HL-60 (cell line): ENCODE measurements at regions not wholly inside any gene's neighbourhood (a gene's known extent, or its start where the extent isn't known, plus 50 kb on each side); places are given as distances from the start of the nearest gene placed in this dataset.

Source experiments
- DNase-seq, 2 experiments: peaks; one replicate each; pipeline ENCODE4 v3.0.0-alpha.2; 2010 to 2020; ENCODE audit warnings: low read depth in 1 of 2, low spot score in 1 of 2
- H3K27ac ChIP-seq: fragments of 250-450 bp; sonication (Bioruptor Pico); replicated peaks from 2 replicates; pipeline ENCODE4 v1.5.1; 2020; ENCODE audit warnings: mild to moderate bottlenecking, moderate library complexity
- H3K27me3 ChIP-seq: fragments of 250-450 bp; sonication (Bioruptor Pico); 2 replicates; pipeline ENCODE4 v1.5.1; 2021; ENCODE audit warnings: mild to moderate bottlenecking, moderate library complexity; ENCODE audit not compliant: insufficient read depth, poor library complexity, severe bottlenecking
- H3K4me3 ChIP-seq: replicated peaks from 2 replicates; pipeline ENCODE4 v1.5.1; 2011; ENCODE audit warnings: mild to moderate bottlenecking, control low read depth, low read length; ENCODE audit not compliant: insufficient read depth
- GABPA ChIP-seq: IDR thresholded peaks from 2 replicates; pipeline ENCODE4 v1.6.1; 2012; ENCODE audit warnings: low read depth
- POLR2AphosphoS5 ChIP-seq: IDR thresholded peaks from 2 replicates; pipeline ENCODE4 v1.6.1; 2012; ENCODE audit warnings: low read depth
- SPI1 ChIP-seq: IDR thresholded peaks from 2 replicates; pipeline ENCODE4 v1.6.1; 2012; ENCODE audit warnings: low read depth, mild to moderate bottlenecking, borderline replicate concordance
- TF ChIP-seq, protein P1 (sequence below): IDR thresholded peaks from one replicate; pipeline ENCODE4 v1.5.1; 2011; ENCODE audit warnings: low read length, control low read depth, inconsistent platforms; ENCODE audit not compliant: insufficient read depth
- TF ChIP-seq, protein P2 (sequence below): IDR thresholded peaks from 2 replicates; pipeline ENCODE4 v1.6.1; 2012; ENCODE audit warnings: low read depth; ENCODE audit not compliant: insufficient replicate concordance

DNA sequence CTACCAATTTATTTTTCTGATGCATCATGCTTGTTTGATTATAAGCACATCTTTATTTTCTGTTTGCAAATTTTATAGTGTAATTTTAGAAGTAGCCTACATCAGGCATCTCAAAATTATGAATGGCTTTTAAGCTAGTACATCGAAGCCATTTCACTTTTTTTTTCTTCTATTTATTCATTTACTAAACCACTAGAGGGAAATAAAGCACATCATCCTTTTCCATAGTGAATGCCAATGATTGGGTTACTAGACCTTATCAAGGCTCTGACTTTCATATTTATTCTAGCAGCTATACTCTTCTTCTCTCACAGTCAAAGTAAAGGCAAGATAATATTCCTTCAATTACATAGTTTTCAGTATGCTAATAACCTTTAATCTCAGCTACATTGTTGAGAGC lies 736.4 kb upstream of the LRFN5 start:
- H3K4me3 ChIP-seq: no peak overlapping the region
- H3K27ac ChIP-seq: no peak overlapping the region
- TF ChIP-seq GABPA (no peak), POLR2AphosphoS5 (no peak), SPI1 (no peak)
- TF ChIP-seq, protein P1, sequence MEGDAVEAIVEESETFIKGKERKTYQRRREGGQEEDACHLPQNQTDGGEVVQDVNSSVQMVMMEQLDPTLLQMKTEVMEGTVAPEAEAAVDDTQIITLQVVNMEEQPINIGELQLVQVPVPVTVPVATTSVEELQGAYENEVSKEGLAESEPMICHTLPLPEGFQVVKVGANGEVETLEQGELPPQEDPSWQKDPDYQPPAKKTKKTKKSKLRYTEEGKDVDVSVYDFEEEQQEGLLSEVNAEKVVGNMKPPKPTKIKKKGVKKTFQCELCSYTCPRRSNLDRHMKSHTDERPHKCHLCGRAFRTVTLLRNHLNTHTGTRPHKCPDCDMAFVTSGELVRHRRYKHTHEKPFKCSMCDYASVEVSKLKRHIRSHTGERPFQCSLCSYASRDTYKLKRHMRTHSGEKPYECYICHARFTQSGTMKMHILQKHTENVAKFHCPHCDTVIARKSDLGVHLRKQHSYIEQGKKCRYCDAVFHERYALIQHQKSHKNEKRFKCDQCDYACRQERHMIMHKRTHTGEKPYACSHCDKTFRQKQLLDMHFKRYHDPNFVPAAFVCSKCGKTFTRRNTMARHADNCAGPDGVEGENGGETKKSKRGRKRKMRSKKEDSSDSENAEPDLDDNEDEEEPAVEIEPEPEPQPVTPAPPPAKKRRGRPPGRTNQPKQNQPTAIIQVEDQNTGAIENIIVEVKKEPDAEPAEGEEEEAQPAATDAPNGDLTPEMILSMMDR: no peak
- TF ChIP-seq, protein P2, sequence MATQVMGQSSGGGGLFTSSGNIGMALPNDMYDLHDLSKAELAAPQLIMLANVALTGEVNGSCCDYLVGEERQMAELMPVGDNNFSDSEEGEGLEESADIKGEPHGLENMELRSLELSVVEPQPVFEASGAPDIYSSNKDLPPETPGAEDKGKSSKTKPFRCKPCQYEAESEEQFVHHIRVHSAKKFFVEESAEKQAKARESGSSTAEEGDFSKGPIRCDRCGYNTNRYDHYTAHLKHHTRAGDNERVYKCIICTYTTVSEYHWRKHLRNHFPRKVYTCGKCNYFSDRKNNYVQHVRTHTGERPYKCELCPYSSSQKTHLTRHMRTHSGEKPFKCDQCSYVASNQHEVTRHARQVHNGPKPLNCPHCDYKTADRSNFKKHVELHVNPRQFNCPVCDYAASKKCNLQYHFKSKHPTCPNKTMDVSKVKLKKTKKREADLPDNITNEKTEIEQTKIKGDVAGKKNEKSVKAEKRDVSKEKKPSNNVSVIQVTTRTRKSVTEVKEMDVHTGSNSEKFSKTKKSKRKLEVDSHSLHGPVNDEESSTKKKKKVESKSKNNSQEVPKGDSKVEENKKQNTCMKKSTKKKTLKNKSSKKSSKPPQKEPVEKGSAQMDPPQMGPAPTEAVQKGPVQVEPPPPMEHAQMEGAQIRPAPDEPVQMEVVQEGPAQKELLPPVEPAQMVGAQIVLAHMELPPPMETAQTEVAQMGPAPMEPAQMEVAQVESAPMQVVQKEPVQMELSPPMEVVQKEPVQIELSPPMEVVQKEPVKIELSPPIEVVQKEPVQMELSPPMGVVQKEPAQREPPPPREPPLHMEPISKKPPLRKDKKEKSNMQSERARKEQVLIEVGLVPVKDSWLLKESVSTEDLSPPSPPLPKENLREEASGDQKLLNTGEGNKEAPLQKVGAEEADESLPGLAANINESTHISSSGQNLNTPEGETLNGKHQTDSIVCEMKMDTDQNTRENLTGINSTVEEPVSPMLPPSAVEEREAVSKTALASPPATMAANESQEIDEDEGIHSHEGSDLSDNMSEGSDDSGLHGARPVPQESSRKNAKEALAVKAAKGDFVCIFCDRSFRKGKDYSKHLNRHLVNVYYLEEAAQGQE: no peak
- no peak for DNase-seq
- no peaks in the 10 kb centered on the region for H3K27me3 ChIP-seq

DNA sequence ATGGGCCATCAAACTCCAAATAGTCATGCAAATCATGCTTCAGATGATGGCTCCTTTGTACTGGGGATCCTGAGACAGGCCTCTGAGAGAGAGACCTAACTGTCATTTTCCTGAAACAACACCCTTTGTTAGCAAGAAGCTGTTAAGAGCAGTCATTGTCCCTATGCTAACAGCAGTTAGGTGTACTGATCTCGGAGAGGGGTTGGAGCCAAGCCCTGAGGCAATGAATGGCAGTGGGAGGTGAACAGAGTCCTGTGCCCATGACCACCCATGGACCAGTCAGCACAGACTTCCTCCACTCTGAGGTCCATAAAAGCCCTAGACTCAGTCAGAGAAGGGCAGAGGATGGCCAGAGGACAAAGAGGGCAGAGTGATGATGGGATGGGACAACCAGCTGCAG lies 747.6 kb upstream of the LRFN5 start:
- Histone ChIP-seq H3K4me3 (no peak overlapping the region), H3K27me3 (no peaks in the 10 kb centered on the region), H3K27ac (no peak overlapping the region)
- DNase-seq: no peak
- TF ChIP-seq, protein P1: no peak
- TF ChIP-seq GABPA (no peak), SPI1 (no peak), POLR2AphosphoS5 (no peak)
- TF ChIP-seq, protein P2: no peak

DNA sequence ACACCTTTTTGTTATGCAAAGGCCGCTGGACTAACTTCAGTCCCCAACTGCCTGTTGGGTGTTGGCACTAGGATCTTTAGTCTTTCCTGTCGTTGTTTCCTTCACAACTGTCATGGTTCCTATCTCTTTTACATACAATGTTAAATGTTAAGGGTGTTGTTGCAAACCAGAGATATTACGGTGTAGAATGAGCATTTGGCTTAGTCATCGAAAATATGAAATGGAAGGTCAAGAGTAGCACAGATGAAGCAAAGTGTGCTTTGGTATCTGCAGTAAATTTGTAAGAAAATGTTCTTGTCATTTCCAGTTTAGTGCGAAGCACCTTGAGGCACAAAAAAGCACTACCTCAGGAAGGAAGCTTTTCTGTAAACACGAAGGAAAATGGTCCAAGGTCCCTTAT lies 751.3 kb upstream of the LRFN5 start:
- TF ChIP-seq, protein P2: no peak
- TF ChIP-seq SPI1 (no peak), GABPA (no peak)
- TF ChIP-seq, protein P1: no peak
- H3K27me3 ChIP-seq: no peaks in the 10 kb centered on the region

More for the DNA sequence above, 751.3 kb upstream of the LRFN5 start:
- Histone ChIP-seq H3K4me3 (no peak overlapping the region), H3K27ac (no peak overlapping the region)
- no peak for DNase-seq
